ENCODE measurements at regions not wholly inside any gene's neighbourhood (a gene's known extent, or its start where the extent isn't known, plus 50 kb on each side); places are given as distances from the start of the nearest gene placed in this dataset.

DNA sequence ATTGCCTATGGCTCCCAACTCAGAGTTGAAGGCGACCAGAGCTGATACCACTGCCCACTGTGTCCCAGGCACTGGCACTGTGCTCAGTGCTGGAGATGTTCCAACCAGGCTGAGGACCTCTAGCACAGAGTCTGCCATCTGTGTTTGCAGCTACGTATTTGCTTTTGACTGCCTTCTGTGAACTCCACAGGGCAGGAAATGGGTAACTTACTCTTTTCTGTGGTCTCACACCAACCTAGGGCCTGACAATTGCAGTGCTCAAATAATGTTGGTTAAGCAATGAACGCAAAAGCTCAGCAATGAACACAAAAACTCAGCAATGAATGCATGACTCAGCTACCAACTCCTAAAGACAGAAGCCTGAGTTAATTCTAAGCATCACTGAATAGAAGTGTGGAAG lies 202.8 kb downstream of the NUAK1 start:
- no peak for DNase-seq (ENCODE audit: low read depth)
- ChIA-PET POLR2A (no interaction called here), CTCF (interaction anchor here (0.6 to 1.7 kb wide), 4 partner anchors 200 to 516 kb away, joined by 3 to 4 read pairs (median 3); partner anchors contain the start of gene NUAK1)
- Histone ChIP-seq H3K36me3 (ENCODE audit: control insufficient read depth, insufficient read depth, low read length) (no peaks in the 10 kb centered on the region), H3K27me3 (ENCODE audit: control insufficient read depth, insufficient read depth, low read length) (no peaks in the 10 kb centered on the region), H3K4me3 (ENCODE audit: low read depth, low read length) (no peak overlapping the region)
- TF ChIP-seq, protein P1, sequence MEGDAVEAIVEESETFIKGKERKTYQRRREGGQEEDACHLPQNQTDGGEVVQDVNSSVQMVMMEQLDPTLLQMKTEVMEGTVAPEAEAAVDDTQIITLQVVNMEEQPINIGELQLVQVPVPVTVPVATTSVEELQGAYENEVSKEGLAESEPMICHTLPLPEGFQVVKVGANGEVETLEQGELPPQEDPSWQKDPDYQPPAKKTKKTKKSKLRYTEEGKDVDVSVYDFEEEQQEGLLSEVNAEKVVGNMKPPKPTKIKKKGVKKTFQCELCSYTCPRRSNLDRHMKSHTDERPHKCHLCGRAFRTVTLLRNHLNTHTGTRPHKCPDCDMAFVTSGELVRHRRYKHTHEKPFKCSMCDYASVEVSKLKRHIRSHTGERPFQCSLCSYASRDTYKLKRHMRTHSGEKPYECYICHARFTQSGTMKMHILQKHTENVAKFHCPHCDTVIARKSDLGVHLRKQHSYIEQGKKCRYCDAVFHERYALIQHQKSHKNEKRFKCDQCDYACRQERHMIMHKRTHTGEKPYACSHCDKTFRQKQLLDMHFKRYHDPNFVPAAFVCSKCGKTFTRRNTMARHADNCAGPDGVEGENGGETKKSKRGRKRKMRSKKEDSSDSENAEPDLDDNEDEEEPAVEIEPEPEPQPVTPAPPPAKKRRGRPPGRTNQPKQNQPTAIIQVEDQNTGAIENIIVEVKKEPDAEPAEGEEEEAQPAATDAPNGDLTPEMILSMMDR (IDR thresholded peaks at IDR 0.05; ENCODE audit: insufficient read depth, low read depth, low read length) = no peak

DNA sequence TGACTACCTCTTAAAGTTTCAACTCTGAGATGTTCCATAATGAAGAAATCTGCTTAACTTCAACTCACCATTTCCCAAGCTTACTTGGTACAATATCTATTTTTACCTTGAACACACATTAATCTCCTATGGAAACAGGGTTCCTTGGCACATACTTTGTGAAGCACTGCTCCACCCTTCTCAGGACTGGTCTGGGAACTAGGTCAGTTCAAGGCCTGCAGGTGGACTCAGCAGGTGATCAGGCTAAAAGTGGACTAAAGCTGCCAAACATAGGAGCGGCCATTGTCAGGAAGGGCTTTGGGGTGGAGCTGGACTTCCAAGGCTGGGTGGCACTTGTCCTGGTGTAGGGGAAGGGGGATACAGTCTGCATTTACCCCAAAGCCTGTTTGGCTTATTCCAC lies 202.3 kb downstream of the NUAK1 start:
- H3K36me3 ChIP-seq (ENCODE audit: control insufficient read depth, insufficient read depth, low read length) = no peaks in the 10 kb centered on the region
- H3K27me3 ChIP-seq (ENCODE audit: control insufficient read depth, insufficient read depth, low read length) = no peaks in the 10 kb centered on the region
- DNase-seq (ENCODE audit: low read depth) = no peak
- CTCF ChIA-PET = interaction anchor here (0.6 to 1.7 kb wide), 4 partner anchors 200 to 516 kb away, joined by 3 to 4 read pairs (median 3); partner anchors contain the start of gene NUAK1
- TF ChIP-seq, protein P1 (IDR thresholded peaks at IDR 0.05; ENCODE audit: insufficient read depth, low read depth, low read length) = no peak
- POLR2A ChIA-PET = no interaction called here
- no peak overlapping the region for H3K4me3 ChIP-seq (ENCODE audit: low read depth, low read length)

DNA sequence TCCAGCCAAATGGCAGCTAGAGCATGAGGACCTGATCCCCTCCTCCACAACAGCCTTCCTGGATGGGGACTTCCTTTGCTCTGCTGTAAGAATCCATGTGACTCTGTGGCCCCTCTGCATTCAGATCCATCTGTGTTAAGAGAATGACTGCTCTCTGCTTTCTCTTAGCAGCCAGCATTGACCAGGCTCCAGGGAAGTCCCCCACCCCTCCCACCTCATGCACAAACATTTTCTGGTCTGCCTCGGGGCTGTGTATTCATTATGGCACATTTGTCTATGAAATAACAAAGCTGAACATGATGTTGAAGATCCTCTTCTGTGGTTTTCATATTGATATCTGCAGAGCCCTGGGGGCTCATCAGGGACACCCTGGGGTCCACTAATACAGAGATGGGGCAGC lies 201.7 kb downstream of the NUAK1 start:
- Histone ChIP-seq H3K27me3 (ENCODE audit: control insufficient read depth, insufficient read depth, low read length) (no peaks in the 10 kb centered on the region), H3K4me3 (ENCODE audit: low read depth, low read length) (no peak overlapping the region), H3K36me3 (ENCODE audit: control insufficient read depth, insufficient read depth, low read length) (no peaks in the 10 kb centered on the region)
- POLR2A ChIA-PET = no interaction called here
- TF ChIP-seq, protein P1 (IDR thresholded peaks at IDR 0.05; ENCODE audit: insufficient read depth, low read depth, low read length) = no peak
- DNase-seq (ENCODE audit: low read depth) = no peak
- CTCF ChIA-PET = interaction anchor here (1.2 kb wide), 1 partner anchor 517 kb away, joined by 3 read pairs; no protein-coding TSS in a partner anchor

DNA sequence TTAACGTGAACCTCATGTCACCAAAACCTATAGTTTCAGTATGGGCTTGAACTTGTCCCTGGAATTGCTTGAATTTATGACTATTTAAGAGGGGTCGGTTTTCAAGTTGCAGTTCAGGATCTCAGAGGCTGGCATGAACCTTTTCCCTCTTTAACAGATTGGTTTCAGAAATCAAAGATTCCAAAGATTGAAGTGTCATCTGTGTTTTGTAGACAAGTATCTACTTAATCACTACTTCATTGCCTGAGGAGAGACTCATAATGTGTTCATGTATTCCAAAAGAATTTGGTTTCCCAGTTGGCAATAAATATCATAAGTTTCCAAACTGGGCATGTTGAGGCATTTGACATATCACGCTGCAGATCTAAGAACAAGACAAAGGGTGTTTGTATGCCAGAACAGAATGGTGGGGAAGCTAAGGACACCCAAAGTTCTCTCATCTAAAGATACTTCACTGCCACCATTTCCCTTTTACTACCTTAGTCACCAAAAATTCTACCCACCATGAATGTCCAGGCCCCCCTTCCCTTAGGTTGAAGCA lies 199.5 kb downstream of the NUAK1 start:
- no peak for DNase-seq (ENCODE audit: low read depth)
- Histone ChIP-seq H3K27me3 (ENCODE audit: control insufficient read depth, insufficient read depth, low read length) (no peaks in the 10 kb centered on the region), H3K36me3 (ENCODE audit: control insufficient read depth, insufficient read depth, low read length) (no peaks in the 10 kb centered on the region), H3K4me3 (ENCODE audit: low read depth, low read length) (no peak overlapping the region)
- CTCF ChIA-PET = no interaction called here
- TF ChIP-seq, protein P1 (IDR thresholded peaks at IDR 0.05; ENCODE audit: insufficient read depth, low read depth, low read length) = no peak
- POLR2A ChIA-PET = no interaction called here

DNA sequence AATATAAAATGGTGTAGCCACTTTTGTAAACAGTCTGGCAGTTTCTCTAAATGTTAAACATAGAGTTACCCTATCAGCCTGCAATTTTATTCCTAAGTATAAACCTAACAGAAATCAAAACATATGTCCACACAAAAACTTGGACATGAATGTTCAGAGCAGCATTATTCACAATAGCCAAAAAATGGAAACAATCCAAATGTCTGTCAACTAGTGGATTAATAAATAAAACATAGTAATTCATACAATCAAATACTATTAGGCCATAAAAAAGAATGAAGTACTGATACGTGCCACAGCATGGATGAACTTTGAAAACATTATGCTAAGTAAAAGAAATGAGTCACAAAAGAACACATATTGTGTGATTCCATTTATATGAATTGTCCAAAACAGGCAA lies 196.5 kb downstream of the NUAK1 start:
- CTCF ChIA-PET = no interaction called here
- no peak for DNase-seq (ENCODE audit: low read depth)
- POLR2A ChIA-PET = no interaction called here
- Histone ChIP-seq H3K27me3 (ENCODE audit: control insufficient read depth, insufficient read depth, low read length) (no peaks in the 10 kb centered on the region), H3K36me3 (ENCODE audit: control insufficient read depth, insufficient read depth, low read length) (no peaks in the 10 kb centered on the region), H3K4me3 (ENCODE audit: low read depth, low read length) (no peak overlapping the region)
- TF ChIP-seq, protein P1 (IDR thresholded peaks at IDR 0.05; ENCODE audit: insufficient read depth, low read depth, low read length) = no peak
